Thyroid gland (tissue), 4 donors: ENCODE measurements at regions not wholly inside any gene's neighbourhood (a gene's known extent, or its start where the extent isn't known, plus 50 kb on each side); places are given as distances from the start of the nearest gene placed in this dataset.

ENCODE experiments used
- DNase-seq, 2 donors: peaks; one replicate each; pipeline ENCODE4 v3.0.0-alpha.2; 2019
- H3K27ac ChIP-seq, 3 donors: fragments of 200-600 bp; sonication (generic); 1 replicate in 2 of 3; 2 replicates in 1 of 3; pipeline ENCODE4 v1.5.1; 2016 to 2019; ENCODE audit warnings: mild to moderate bottlenecking in 1 of 3, moderate library complexity in 1 of 3
- H3K27me3 ChIP-seq: fragments of 200-600 bp; sonication (generic); one replicate; pipeline ENCODE4 v1.5.1; 2019
- H3K36me3 ChIP-seq, 2 donors: fragments of 200-600 bp; sonication (generic); one replicate each; pipeline ENCODE4 v1.5.1; 2016 to 2019
- H3K4me1 ChIP-seq, 2 donors: fragments of 200-600 bp; sonication (generic); one replicate each; pipeline ENCODE4 v1.5.1; 2017 to 2019
- H3K4me3 ChIP-seq, 3 donors: fragments of 200-600 bp; sonication (generic); replicated peaks in 1 of 3; 1 replicate in 2 of 3; 2 replicates in 1 of 3; pipeline ENCODE4 v1.5.1; 2016; ENCODE audit warnings: mild to moderate bottlenecking in 1 of 3
- H3K9me3 ChIP-seq: fragments of 200-600 bp; sonication (generic); one replicate; pipeline ENCODE4 v1.5.1; 2017
- CTCF ChIP-seq, 6 experiments: fragments of 200-600 bp in 3 of 6; fragments of 450-650 bp in 3 of 6; sonication (generic) in 3 of 6; IDR thresholded peaks; one replicate each; pipeline ENCODE4 v1.5.1; 2016 to 2019; ENCODE audit warnings: antibody characterized with exemption in 6 of 6, mild to moderate bottlenecking in 2 of 6, inconsistent platforms in 1 of 6, moderate library complexity in 1 of 6
- POLR2A ChIP-seq, 2 donors: fragments of 450-650 bp; IDR thresholded peaks; one replicate each; pipeline ENCODE4 v1.6.1; 2017; ENCODE audit warnings: antibody characterized with exemption in 2 of 2, mild to moderate bottlenecking in 2 of 2, moderate library complexity in 1 of 2
- WGBS, 2 donors: methylation state at CpG; one replicate each; pipeline ENCODE4 v1.1.5; 2017; 5-methylcytosine and 5-hydroxymethylcytosine counted together
- intact Hi-C: fragments of 100-400 bp; cut with DNase I; formaldehyde crosslinking; loops from one replicate; pipeline ENCODE4 v1.15.1; 2023

DNA sequence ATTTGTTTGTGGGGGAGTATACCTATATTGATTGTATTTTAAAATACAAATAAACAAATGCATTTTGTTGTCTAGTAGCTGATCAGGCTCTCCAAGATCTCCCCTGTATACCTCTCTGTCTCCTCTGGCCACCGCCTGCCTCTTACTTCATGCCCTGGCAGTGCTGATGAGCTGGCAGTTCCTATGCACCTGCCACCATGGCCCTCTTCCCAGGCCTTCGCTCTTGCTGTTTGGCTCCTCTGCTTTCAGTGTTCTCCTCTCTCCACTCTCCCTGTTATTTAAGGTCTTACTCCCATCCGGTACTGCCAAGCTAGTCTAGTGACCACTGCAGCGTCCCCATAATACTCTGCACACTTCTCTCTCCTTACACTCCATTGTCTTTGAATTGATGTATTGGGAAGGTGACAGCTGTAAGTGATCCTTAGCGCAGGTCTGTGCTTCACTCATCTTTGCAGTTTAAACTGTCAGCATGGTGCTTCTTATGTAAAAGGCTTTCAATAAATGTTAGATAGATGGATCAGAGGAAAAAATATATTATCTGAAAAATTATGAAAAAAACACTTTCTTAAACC lies 88.1 kb upstream of the ATP1A1 start:
- no peak for DNase-seq
- no peak overlapping the region for H3K27ac ChIP-seq
- no peaks in the 10 kb centered on the region for H3K36me3 ChIP-seq
- TF ChIP-seq POLR2A (IDR thresholded peaks at IDR 0.05) = no peak
- no peak for TF ChIP-seq CTCF (IDR thresholded peaks at IDR 0.05)
- no peaks in the 10 kb centered on the region for H3K27me3 ChIP-seq
- 93 to 95% methylated on average over 5 of the region's 5 CpGs for WGBS, 2 donors
- H3K4me1 ChIP-seq = peaks cover 20 to 29% of the 10 kb centered on the region in 2 donors
- no peak overlapping the region for H3K4me3 ChIP-seq
- no peaks in the 10 kb centered on the region for H3K9me3 ChIP-seq
- intact Hi-C loops = no loop called here

DNA sequence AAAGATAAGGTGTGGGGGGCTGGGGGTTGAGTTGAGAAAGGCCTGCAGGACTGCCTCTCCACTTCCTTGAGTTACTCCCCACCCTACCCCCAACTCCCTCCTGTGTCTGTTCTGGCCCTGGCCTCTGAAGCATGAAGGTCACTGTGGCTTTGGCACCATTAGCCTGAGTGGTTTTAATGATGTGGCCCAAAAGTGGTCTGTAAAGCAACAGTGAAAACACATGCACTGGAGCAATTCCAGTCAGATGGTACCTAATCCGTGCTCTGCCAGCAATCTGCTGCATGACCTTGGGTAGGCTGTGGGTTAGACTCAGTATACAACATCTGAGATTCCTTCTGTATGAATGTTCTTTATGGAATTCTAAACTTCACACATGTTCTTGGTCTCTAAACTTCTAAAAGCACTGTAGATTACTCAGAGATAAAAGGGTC lies 86.5 kb upstream of the ATP1A1 start:
- no peaks in the 10 kb centered on the region for H3K9me3 ChIP-seq
- H3K4me1 ChIP-seq = peaks cover 29 to 42% of the 10 kb centered on the region in 2 donors
- no peak overlapping the region for H3K4me3 ChIP-seq
- no peak for TF ChIP-seq POLR2A (IDR thresholded peaks at IDR 0.05)
- no peak for TF ChIP-seq CTCF (IDR thresholded peaks at IDR 0.05)
- no peaks in the 10 kb centered on the region for H3K36me3 ChIP-seq
- intact Hi-C loops = no loop called here
- H3K27ac ChIP-seq = peak overlapping the region; percentile 19 to 69 (median 46)
- no peaks in the 10 kb centered on the region for H3K27me3 ChIP-seq
- peak; percentile 62 to 68 for DNase-seq
- WGBS, 2 donors = 31 to 45% methylated on average over 1 of the region's 1 CpG

DNA sequence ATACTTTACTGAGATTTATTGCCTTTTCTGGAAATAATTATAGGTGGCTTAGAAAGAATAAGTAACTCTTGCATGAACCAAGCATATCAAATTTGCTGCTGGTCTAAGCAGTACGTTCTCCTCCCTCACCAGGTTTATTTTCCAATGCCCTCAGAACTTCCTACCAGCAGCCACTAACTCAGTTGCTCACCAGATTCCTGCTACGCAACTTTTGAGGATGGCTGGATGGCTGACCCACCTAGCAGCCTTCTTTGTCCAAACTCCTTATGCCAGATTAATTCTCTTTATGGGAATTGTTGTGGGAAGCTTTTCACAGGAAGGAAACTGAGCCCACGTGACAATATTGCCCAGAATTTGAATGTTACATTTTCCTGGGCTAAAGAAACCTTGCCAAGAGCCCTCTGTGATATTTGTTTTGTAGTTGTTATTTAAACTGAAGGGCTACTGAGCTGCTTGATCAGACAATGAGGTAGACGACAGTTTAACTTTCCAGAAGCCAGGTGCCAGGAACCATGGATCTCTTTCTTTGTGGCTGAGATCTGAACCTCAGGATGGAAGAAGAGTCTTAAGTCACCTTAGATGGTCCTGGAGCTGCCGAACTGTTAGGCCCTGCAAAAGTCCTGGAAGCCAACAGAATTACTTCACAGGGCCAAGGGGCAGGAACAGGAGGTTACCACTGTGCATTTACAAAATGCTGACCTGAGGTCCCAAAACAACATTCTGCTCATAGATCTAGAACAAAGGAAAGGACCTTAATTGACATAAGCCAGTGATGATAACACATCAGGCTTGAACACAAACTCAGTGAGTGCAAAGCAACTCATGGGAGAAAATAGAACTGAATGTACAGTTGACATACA lies 85.5 kb upstream of the ATP1A1 start:
- Histone ChIP-seq H3K4me3 (no peak overlapping the region), H3K4me1 (peaks cover 30 to 42% of the 10 kb centered on the region in 2 donors), H3K36me3 (no peaks in the 10 kb centered on the region), H3K9me3 (no peaks in the 10 kb centered on the region), H3K27ac (peak overlapping the region; percentile 19 to 69 (median 46)), H3K27me3 (no peaks in the 10 kb centered on the region)
- TF ChIP-seq CTCF (IDR thresholded peaks at IDR 0.05) = no peak
- TF ChIP-seq POLR2A (IDR thresholded peaks at IDR 0.05) = peak in 1 of 2 donors; percentile 11
- intact Hi-C loops = no loop called here
- no peak for DNase-seq
- WGBS, 2 donors = 53 to 65% methylated on average over 5 of the region's 5 CpGs

GRCh38 chr1:116288201-116288598 lies 84.8 kb upstream of the ATP1A1 start:
- intact Hi-C loops = no loop called here
- DNase-seq = no peak
- WGBS, 2 donors = 71 to 90% methylated on average over 1 to 2 of the region's 2 CpGs
- TF ChIP-seq CTCF (IDR thresholded peaks at IDR 0.05) (no peak), POLR2A (IDR thresholded peaks at IDR 0.05) (no peak)
- H3K27me3 ChIP-seq = no peaks in the 10 kb centered on the region
- H3K9me3 ChIP-seq = no peaks in the 10 kb centered on the region
- H3K27ac ChIP-seq = peak overlapping the region in 2 of 3 donors; percentile 46 to 69
- no peak overlapping the region for H3K4me3 ChIP-seq
- no peaks in the 10 kb centered on the region for H3K36me3 ChIP-seq
- H3K4me1 ChIP-seq = peaks cover 30 to 42% of the 10 kb centered on the region in 2 donors

GRCh38 chr1:116289193-116289592 lies 83.9 kb upstream of the ATP1A1 start:
- 93 to 94% methylated on average over 2 of the region's 2 CpGs for WGBS, 2 donors

More at GRCh38 chr1:116289193-116289592, 83.9 kb upstream of the ATP1A1 start:
- intact Hi-C loops = no loop called here
- Histone ChIP-seq H3K9me3 (no peaks in the 10 kb centered on the region), H3K4me3 (no peak overlapping the region), H3K36me3 (no peaks in the 10 kb centered on the region), H3K27ac (no peak overlapping the region), H3K27me3 (no peaks in the 10 kb centered on the region), H3K4me1 (peaks cover 30 to 42% of the 10 kb centered on the region in 2 donors)
- no peak for TF ChIP-seq CTCF (IDR thresholded peaks at IDR 0.05)
- TF ChIP-seq POLR2A (IDR thresholded peaks at IDR 0.05) = no peak
- no peak for DNase-seq
